Endothelial cell of umbilical vein (primary cell): ENCODE measurements at regions not wholly inside any gene's neighbourhood (a gene's known extent, or its start where the extent isn't known, plus 50 kb on each side); places are given as distances from the start of the nearest gene placed in this dataset.
"Not testable (repeated sequence)": the region's sequence is repeated elsewhere in the genome, so short reads cannot be mapped to it uniquely, and the experiment has no call there.

ENCODE experiments used
- BruUV-seq: library from RNA; stranded (reverse); fragments of 400-500 nt; replicated peaks from 2 replicates; lab custom pipeline; 2021; lab: Mats Ljungman, UMichigan
- CTCF ChIA-PET: fragments of 300-600, 350-600 bp; sonication (Branson Sonifier 250); formaldehyde crosslinking; loops from one replicate; lab custom pipeline; 2021; ENCODE audit warnings: antibody characterized with exemption, inconsistent platforms; lab: Charles Lee
- POLR2A ChIA-PET: fragments of 300-600, 350-600 bp; sonication (Branson Sonifier 250); formaldehyde crosslinking; loops from one replicate; lab custom pipeline; 2021; ENCODE audit warnings: antibody characterized with exemption, inconsistent platforms; lab: Charles Lee
- DNase-seq: peaks from one replicate; pipeline ENCODE4 v3.0.0-alpha.2; 2011; ENCODE audit warnings: low read depth, low spot score
- FAIRE-seq: peaks from 2 replicates; lab custom pipeline; 2011; peaks lifted over from hg19 to GRCh38; lab: Jason Lieb, UNC
- H2AFZ ChIP-seq: 2 replicates; pipeline ENCODE4 v1.6.0; 2012; ENCODE audit warnings: low read depth, low read length, control low read depth, inconsistent platforms
- H3K27ac ChIP-seq: 2 replicates; pipeline ENCODE4 v1.5.1; 2011; ENCODE audit warnings: low read depth, mild to moderate bottlenecking, control low read depth, low read length, moderate library complexity; ENCODE audit not compliant: insufficient read depth
- H3K27me3 ChIP-seq, 2 experiments: 2 replicates each; pipeline versions ENCODE4 v1.6.0 to v1.6.1; 2011; ENCODE audit warnings: low read length in 2 of 2, mixed read lengths in 1 of 2; ENCODE audit not compliant: control insufficient read depth in 2 of 2, insufficient read depth in 2 of 2
- H3K36me3 ChIP-seq, 2 experiments: 2 replicates in 1 of 2; 3 replicates in 1 of 2; pipeline ENCODE4 v1.5.1; 2011; ENCODE audit warnings: low read length in 2 of 2, mild to moderate bottlenecking in 1 of 2, moderate library complexity in 1 of 2; ENCODE audit not compliant: control insufficient read depth in 2 of 2, insufficient read depth in 2 of 2; ENCODE audit errors: extremely low read depth in 1 of 2
- H3K4me1 ChIP-seq: 3 replicates; pipeline ENCODE4 v1.5.1; 2011; ENCODE audit warnings: mild to moderate bottlenecking, low read length; ENCODE audit not compliant: control insufficient read depth, insufficient read depth; ENCODE audit errors: extremely low read depth
- H3K4me2 ChIP-seq: 2 replicates; pipeline ENCODE4 v1.6.1; 2011; ENCODE audit warnings: low read length, control low read depth, mixed read lengths; ENCODE audit not compliant: insufficient read depth
- H3K4me3 ChIP-seq, 3 experiments: fragments of 200-600 bp in 1 of 3; sonication (generic), shearing (Covaris generic) in 1 of 3; replicated peaks in 1 of 3; 2 replicates each; pipeline ENCODE4 v1.5.1; 2011 to 2016; ENCODE audit warnings: control low read depth in 3 of 3, low read length in 3 of 3, mild to moderate bottlenecking in 2 of 3, inconsistent platforms in 1 of 3, low read depth in 1 of 3, moderate library complexity in 1 of 3; ENCODE audit not compliant: insufficient read depth in 1 of 3
- H3K79me2 ChIP-seq: 2 replicates; pipeline ENCODE4 v1.6.0; 2012; ENCODE audit warnings: low read length, inconsistent platforms; ENCODE audit not compliant: control insufficient read depth, insufficient read depth
- H3K9ac ChIP-seq: replicated peaks from 2 replicates; pipeline ENCODE3; 2011; ENCODE audit warnings: low read length, control low read depth; ENCODE audit not compliant: insufficient read depth; ENCODE audit errors: extremely low read depth
- H3K9me1 ChIP-seq: replicated peaks from 3 replicates; pipeline ENCODE4 v1.6.0; 2011; ENCODE audit warnings: mild to moderate bottlenecking, low read length; ENCODE audit not compliant: control insufficient read depth, insufficient read depth; ENCODE audit errors: extremely low read depth
- H3K9me3 ChIP-seq: replicated peaks from 2 replicates; pipeline ENCODE4 v1.5.1; 2012; ENCODE audit warnings: low read length, inconsistent platforms; ENCODE audit not compliant: control insufficient read depth, insufficient read depth
- H4K20me1 ChIP-seq: replicated peaks from 2 replicates; pipeline ENCODE3; 2011; ENCODE audit warnings: mild to moderate bottlenecking, low read length; ENCODE audit not compliant: control insufficient read depth, insufficient read depth; ENCODE audit errors: extremely low read depth
- EZH2 ChIP-seq: IDR thresholded peaks from 2 replicates; pipeline ENCODE4 v1.6.1; 2012; ENCODE audit warnings: borderline replicate concordance, low read depth, mild to moderate bottlenecking, moderate library complexity, low read length, inconsistent platforms; ENCODE audit not compliant: severe bottlenecking
- FOS ChIP-seq: IDR thresholded peaks from 2 replicates; pipeline ENCODE4 v1.6.1; 2011; ENCODE audit warnings: mild to moderate bottlenecking, low read length, moderate library complexity, borderline replicate concordance; ENCODE audit not compliant: insufficient read depth
- GATA2 ChIP-seq: IDR thresholded peaks from 2 replicates; pipeline ENCODE4 v1.7.0; 2011; ENCODE audit warnings: low read depth, mild to moderate bottlenecking, moderate library complexity, mixed read lengths, low read length; ENCODE audit not compliant: insufficient read length, insufficient read depth
- JUN ChIP-seq: IDR thresholded peaks from 2 replicates; pipeline ENCODE4 v1.6.1; 2011; ENCODE audit warnings: borderline replicate concordance, low read depth; ENCODE audit not compliant: insufficient read length, insufficient read depth
- MAX ChIP-seq: IDR thresholded peaks from 2 replicates; pipeline ENCODE4 v1.6.1; 2011; ENCODE audit not compliant: insufficient read depth, insufficient read length
- MYC ChIP-seq: IDR thresholded peaks from one replicate; pipeline ENCODE4 v1.6.1; 2011; ENCODE audit warnings: mild to moderate bottlenecking, low read depth, low read length
- POLR2A ChIP-seq: IDR thresholded peaks from 2 replicates; pipeline ENCODE4 v1.6.1; 2012; ENCODE audit warnings: low read depth, mild to moderate bottlenecking, control low read depth, low read length
- POLR2AphosphoS5 ChIP-seq: IDR thresholded peaks from 2 replicates; pipeline ENCODE4 v1.6.1; 2012; ENCODE audit warnings: low read depth, mild to moderate bottlenecking, control low read depth, low read length, moderate library complexity; ENCODE audit not compliant: insufficient read depth
- dilution Hi-C: fragments of 300-500 bp; cut with MboI; formaldehyde crosslinking; loops from one replicate; pipeline ENCODE4 v1.15.0; 2019; ENCODE audit warnings: low sequenced_read_pairs; ENCODE audit not compliant: extremely low pct_ligation_motif_present
- intact Hi-C: fragments of 100-400 bp; cut with micrococcal nuclease; formaldehyde crosslinking; loops from one replicate; pipeline ENCODE4 v1.10.0; 2022
- TF ChIP-seq, protein P1 (sequence below), 2 donors: IDR thresholded peaks; 1 replicate in 1 of 2; 2 replicates in 1 of 2; pipeline ENCODE4 v1.5.1; 2011; ENCODE audit warnings: low read length in 2 of 2, mild to moderate bottlenecking in 2 of 2, moderate library complexity in 2 of 2, control low read depth in 1 of 2, inconsistent platforms in 1 of 2, low read depth in 1 of 2; ENCODE audit not compliant: insufficient read depth in 1 of 2; ENCODE audit errors: extremely low read depth in 1 of 2

- H3K36me3 ChIP-seq, H3K4me3 ChIP-seq, DNase-seq, H3K27ac ChIP-seq, H3K9me3 ChIP-seq, FAIRE-seq, H4K20me1 ChIP-seq, BruUV-seq, H2AFZ ChIP-seq, H3K27me3 ChIP-seq, POLR2A ChIA-PET, CTCF ChIA-PET, H3K4me1 ChIP-seq, H3K79me2 ChIP-seq, H3K9ac ChIP-seq, H3K9me1 ChIP-seq, dilution Hi-C loops, H3K4me2 ChIP-seq, intact Hi-C loops: not testable (repeated sequence)
These were observed 201.8 kb downstream of the RTP5 start for GRCh38 chr2:242071377-242071776.

DNA sequence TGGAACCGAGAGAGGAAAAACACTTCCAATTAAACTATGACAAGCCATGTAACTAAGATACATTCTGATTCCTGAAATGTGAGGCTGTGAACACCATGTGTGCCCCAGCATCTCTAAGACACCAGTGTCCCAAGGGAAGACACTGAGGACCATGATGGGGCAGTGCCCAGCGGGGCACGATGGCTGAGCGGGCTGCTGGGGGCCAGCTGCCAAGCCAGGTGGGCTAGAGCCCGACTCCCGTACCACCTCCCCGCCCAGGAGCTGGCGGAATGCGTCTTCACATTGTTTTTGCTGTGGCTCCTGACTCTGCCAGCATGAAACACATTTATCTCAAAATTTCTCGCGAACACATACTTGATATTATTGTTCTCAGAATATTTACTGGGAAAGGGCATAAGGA, 202.4 kb downstream of the RTP5 start:
- H3K27me3 ChIP-seq, CTCF ChIA-PET, intact Hi-C loops, BruUV-seq, FAIRE-seq, H3K79me2 ChIP-seq, DNase-seq, H3K9me3 ChIP-seq, POLR2A ChIA-PET, H4K20me1 ChIP-seq, H3K27ac ChIP-seq, dilution Hi-C loops, H3K4me1 ChIP-seq, H3K4me3 ChIP-seq, H3K36me3 ChIP-seq, H2AFZ ChIP-seq, H3K4me2 ChIP-seq, H3K9me1 ChIP-seq, H3K9ac ChIP-seq: not testable (repeated sequence)

- CTCF ChIA-PET = no interaction called here
- H3K9me3 ChIP-seq = no peaks in the 10 kb centered on the region
- BruUV-seq = no TSS peak
- H4K20me1 ChIP-seq = no peaks in the 10 kb centered on the region
- no peak for FAIRE-seq
- no peaks in the 10 kb centered on the region for H3K79me2 ChIP-seq
- H3K4me2 ChIP-seq = no peak overlapping the region
- no peaks in the 10 kb centered on the region for H3K9me1 ChIP-seq
- no peaks in the 10 kb centered on the region for H3K27me3 ChIP-seq
- POLR2A ChIA-PET = no interaction called here
- H3K36me3 ChIP-seq = no peaks in the 10 kb centered on the region
- dilution Hi-C loops (no loop called here), intact Hi-C loops (no loop called here)
- TF ChIP-seq, protein P1, sequence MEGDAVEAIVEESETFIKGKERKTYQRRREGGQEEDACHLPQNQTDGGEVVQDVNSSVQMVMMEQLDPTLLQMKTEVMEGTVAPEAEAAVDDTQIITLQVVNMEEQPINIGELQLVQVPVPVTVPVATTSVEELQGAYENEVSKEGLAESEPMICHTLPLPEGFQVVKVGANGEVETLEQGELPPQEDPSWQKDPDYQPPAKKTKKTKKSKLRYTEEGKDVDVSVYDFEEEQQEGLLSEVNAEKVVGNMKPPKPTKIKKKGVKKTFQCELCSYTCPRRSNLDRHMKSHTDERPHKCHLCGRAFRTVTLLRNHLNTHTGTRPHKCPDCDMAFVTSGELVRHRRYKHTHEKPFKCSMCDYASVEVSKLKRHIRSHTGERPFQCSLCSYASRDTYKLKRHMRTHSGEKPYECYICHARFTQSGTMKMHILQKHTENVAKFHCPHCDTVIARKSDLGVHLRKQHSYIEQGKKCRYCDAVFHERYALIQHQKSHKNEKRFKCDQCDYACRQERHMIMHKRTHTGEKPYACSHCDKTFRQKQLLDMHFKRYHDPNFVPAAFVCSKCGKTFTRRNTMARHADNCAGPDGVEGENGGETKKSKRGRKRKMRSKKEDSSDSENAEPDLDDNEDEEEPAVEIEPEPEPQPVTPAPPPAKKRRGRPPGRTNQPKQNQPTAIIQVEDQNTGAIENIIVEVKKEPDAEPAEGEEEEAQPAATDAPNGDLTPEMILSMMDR (IDR thresholded peaks at IDR 0.05; ENCODE audit: extremely low read depth in 1 of 2, insufficient read depth in 1 of 2, low read depth in 1 of 2, low read length in 2 of 2) = no peak
- no peak for TF ChIP-seq MYC
- no peak for TF ChIP-seq GATA2
- TF ChIP-seq FOS = no peak
- TF ChIP-seq POLR2A = no peak
- TF ChIP-seq MAX = no peak
- TF ChIP-seq POLR2AphosphoS5 = no peak
- TF ChIP-seq JUN = no peak
- TF ChIP-seq EZH2 = no peak
- no peak overlapping the region for H3K9ac ChIP-seq
- no peaks in the 10 kb centered on the region for H3K4me1 ChIP-seq
- no peak overlapping the region for H3K4me3 ChIP-seq
- DNase-seq = no peak
- no peak overlapping the region for H2AFZ ChIP-seq
- H3K27ac ChIP-seq = no peak overlapping the region
These were observed 205.6 kb downstream of the RTP5 start for GRCh38 chr2:242075168-242075567.
